ENCODE measurements at regions not wholly inside any gene's neighbourhood (a gene's known extent, or its start where the extent isn't known, plus 50 kb on each side); places are given as distances from the start of the nearest gene placed in this dataset.

DNA sequence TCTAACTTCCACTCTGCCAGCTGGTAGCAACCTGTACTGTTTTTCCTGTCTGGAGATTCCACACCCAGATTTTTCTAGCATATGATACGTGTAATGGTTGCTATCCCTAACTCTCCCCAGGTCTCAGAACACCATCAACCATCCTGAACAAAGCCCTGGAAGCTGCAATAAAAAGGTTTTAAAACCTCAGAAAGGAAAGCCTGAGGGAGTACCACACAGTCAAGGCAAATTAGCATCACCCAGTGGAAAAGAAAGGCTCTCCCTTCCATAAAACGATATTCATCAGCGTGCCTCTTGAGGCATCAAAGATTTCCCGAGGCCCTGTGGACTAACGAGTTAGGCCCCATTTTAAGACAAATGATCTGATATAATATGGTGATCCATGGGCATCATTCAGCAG lies 421.0 kb downstream of the ADGRL2 start:
- TF ChIP-seq, protein P1, sequence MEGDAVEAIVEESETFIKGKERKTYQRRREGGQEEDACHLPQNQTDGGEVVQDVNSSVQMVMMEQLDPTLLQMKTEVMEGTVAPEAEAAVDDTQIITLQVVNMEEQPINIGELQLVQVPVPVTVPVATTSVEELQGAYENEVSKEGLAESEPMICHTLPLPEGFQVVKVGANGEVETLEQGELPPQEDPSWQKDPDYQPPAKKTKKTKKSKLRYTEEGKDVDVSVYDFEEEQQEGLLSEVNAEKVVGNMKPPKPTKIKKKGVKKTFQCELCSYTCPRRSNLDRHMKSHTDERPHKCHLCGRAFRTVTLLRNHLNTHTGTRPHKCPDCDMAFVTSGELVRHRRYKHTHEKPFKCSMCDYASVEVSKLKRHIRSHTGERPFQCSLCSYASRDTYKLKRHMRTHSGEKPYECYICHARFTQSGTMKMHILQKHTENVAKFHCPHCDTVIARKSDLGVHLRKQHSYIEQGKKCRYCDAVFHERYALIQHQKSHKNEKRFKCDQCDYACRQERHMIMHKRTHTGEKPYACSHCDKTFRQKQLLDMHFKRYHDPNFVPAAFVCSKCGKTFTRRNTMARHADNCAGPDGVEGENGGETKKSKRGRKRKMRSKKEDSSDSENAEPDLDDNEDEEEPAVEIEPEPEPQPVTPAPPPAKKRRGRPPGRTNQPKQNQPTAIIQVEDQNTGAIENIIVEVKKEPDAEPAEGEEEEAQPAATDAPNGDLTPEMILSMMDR (IDR thresholded peaks at IDR 0.05): no peak
- no peak for TF ChIP-seq EZH2 (IDR thresholded peaks at IDR 0.05)
